GM23338 (cell line): ENCODE measurements at regions not wholly inside any gene's neighbourhood (a gene's known extent, or its start where the extent isn't known, plus 50 kb on each side); places are given as distances from the start of the nearest gene placed in this dataset.

Experiments used
- ATAC-seq: fragments of 200-7000 bp; cut with Tn5 transposase; 3 replicates; pipeline ENCODE4 v1.9.1; 2020
- DNase-seq: peaks from one replicate; pipeline ENCODE4 v3.0.0-alpha.2; 2015; ENCODE audit warnings: low spot score
- H2AFZ ChIP-seq: fragments of 200-600 bp; sonication (generic); 2 replicates; pipeline ENCODE4 v1.8.0; 2016; ENCODE audit warnings: antibody characterized with exemption, mild to moderate bottlenecking, moderate library complexity
- H3F3A ChIP-seq: fragments of 200-600 bp; sonication (generic); replicated peaks from 2 replicates; pipeline ENCODE4 v1.8.0; 2017; ENCODE audit warnings: antibody characterized with exemption, mixed run types, low read depth
- H3K27ac ChIP-seq: fragments of 200-600 bp; sonication (generic); 2 replicates; pipeline ENCODE4 v1.6.1; 2016; ENCODE audit warnings: low read depth
- H3K27me3 ChIP-seq: fragments of 200-600 bp; sonication (generic); 2 replicates; pipeline ENCODE4 v1.8.0; 2016; ENCODE audit warnings: mild to moderate bottlenecking, mixed run types, moderate library complexity; ENCODE audit not compliant: insufficient read depth
- H3K36me3 ChIP-seq: fragments of 200-600 bp; sonication (generic); 2 replicates; pipeline ENCODE4 v1.8.0; 2016; ENCODE audit warnings: mild to moderate bottlenecking; ENCODE audit not compliant: insufficient read depth
- H3K4me1 ChIP-seq: fragments of 200-600 bp; sonication (generic); 2 replicates; pipeline ENCODE4 v1.8.0; 2016; ENCODE audit warnings: mild to moderate bottlenecking, moderate library complexity; ENCODE audit not compliant: insufficient read depth
- H3K4me2 ChIP-seq: fragments of 200-600 bp; sonication (generic); 2 replicates; pipeline ENCODE4 v1.7.1; 2017; ENCODE audit warnings: mixed run types
- H3K4me3 ChIP-seq: fragments of 200-600 bp; sonication (generic); 2 replicates; pipeline ENCODE4 v1.6.1; 2016; ENCODE audit warnings: mixed run types
- H3K79me2 ChIP-seq: fragments of 200-600 bp; sonication (generic); replicated peaks from 2 replicates; pipeline ENCODE4 v1.8.0; 2017; ENCODE audit warnings: mild to moderate bottlenecking; ENCODE audit not compliant: insufficient read depth
- H3K9me2 ChIP-seq: fragments of 200-600 bp; sonication (generic); 2 replicates; pipeline ENCODE4 v1.8.0; 2017; ENCODE audit not compliant: insufficient read depth
- H4K20me1 ChIP-seq: fragments of 200-600 bp; sonication (generic); replicated peaks from 2 replicates; pipeline ENCODE4 v1.8.0; 2017; ENCODE audit warnings: mild to moderate bottlenecking; ENCODE audit not compliant: insufficient read depth
- H3K27ac Mint-ChIP-seq: 2 replicates; pipeline ENCODE4 v1.8.0; 2020; ENCODE audit warnings: inconsistent platforms, mild to moderate bottlenecking, moderate library complexity, mixed read lengths
- H3K27me3 Mint-ChIP-seq: 3 replicates; pipeline ENCODE4 v1.8.0; 2022; ENCODE audit warnings: low read depth, mild to moderate bottlenecking, moderate library complexity, mixed read lengths, inconsistent platforms; ENCODE audit not compliant: insufficient read depth, poor library complexity
- H3K36me3 Mint-ChIP-seq: 3 replicates; pipeline ENCODE4 v1.8.0; 2021; ENCODE audit warnings: low read depth, mild to moderate bottlenecking, inconsistent platforms, moderate library complexity, mixed read lengths
- H3K4me1 Mint-ChIP-seq: 3 replicates; pipeline ENCODE4 v1.8.0; 2020; ENCODE audit warnings: mild to moderate bottlenecking, inconsistent platforms, mixed read lengths
- H3K4me3 Mint-ChIP-seq: 3 replicates; pipeline ENCODE4 v1.8.0; 2021; ENCODE audit warnings: moderate library complexity, mild to moderate bottlenecking, inconsistent platforms, mixed read lengths
- H3K9me3 Mint-ChIP-seq: 3 replicates; pipeline ENCODE4 v1.8.0; 2020; ENCODE audit warnings: moderate library complexity, mild to moderate bottlenecking, inconsistent platforms, mixed read lengths
- CREB1 ChIP-seq: fragments of 250-450 bp; sonication (Bioruptor Pico); IDR thresholded peaks from 2 replicates; pipeline ENCODE4 v1.5.0; 2020; ENCODE audit warnings: low read depth, mild to moderate bottlenecking, moderate library complexity
- EZH2 ChIP-seq: fragments of 200-600 bp; sonication (generic); IDR thresholded peaks from one replicate; pipeline ENCODE4 v1.8.0; 2017; ENCODE audit warnings: antibody characterized with exemption, mild to moderate bottlenecking, low read depth; ENCODE audit not compliant: unreplicated experiment
- EZH2phosphoT487 ChIP-seq: fragments of 200-600 bp; sonication (generic); IDR thresholded peaks from one replicate; pipeline ENCODE4 v1.8.1; 2018; ENCODE audit warnings: antibody characterized with exemption; ENCODE audit not compliant: unreplicated experiment
- JUNB ChIP-seq: IDR thresholded peaks from one replicate; pipeline ENCODE4 v1.6.1; 2016; ENCODE audit warnings: antibody characterized with exemption; ENCODE audit not compliant: unreplicated experiment
- NANOG ChIP-seq: IDR thresholded peaks from 2 replicates; pipeline ENCODE4 v1.6.1; 2016; ENCODE audit warnings: antibody characterized with exemption, borderline replicate concordance
- POLR2AphosphoS5 ChIP-seq: IDR thresholded peaks from 2 replicates; pipeline ENCODE4 v1.6.1; 2016; ENCODE audit warnings: antibody characterized with exemption, low read depth
- REST ChIP-seq: IDR thresholded peaks from one replicate; pipeline ENCODE4 v1.6.1; 2018; ENCODE audit warnings: antibody characterized with exemption; ENCODE audit not compliant: unreplicated experiment
- STAT1 ChIP-seq: IDR thresholded peaks from one replicate; pipeline ENCODE4 v1.6.1; 2016; ENCODE audit warnings: antibody characterized with exemption; ENCODE audit not compliant: unreplicated experiment
- ZNF114 ChIP-seq: fragments of 250-450 bp; sonication (Bioruptor Pico); IDR thresholded peaks from 2 replicates; pipeline ENCODE4 v1.5.0; 2020; ENCODE audit warnings: mild to moderate bottlenecking, moderate library complexity
- ZNF331 ChIP-seq: fragments of 250-450 bp; sonication (Bioruptor Pico); IDR thresholded peaks from 2 replicates; pipeline ENCODE4 v1.5.0; 2020; ENCODE audit warnings: low read depth, mild to moderate bottlenecking, moderate library complexity
- ZNF462 ChIP-seq: fragments of 250-450 bp; sonication (Bioruptor Pico); IDR thresholded peaks from 2 replicates; pipeline ENCODE4 v1.5.0; 2020; ENCODE audit warnings: mild to moderate bottlenecking, moderate library complexity

GRCh38 chr5:25851301-25851700 lies 1187.1 kb downstream of the CDH9 start (continued):
- TF ChIP-seq ZNF462 (CRISPR knock-in tag) = no peak
- no peak for TF ChIP-seq ZNF331 (CRISPR knock-in tag)
- TF ChIP-seq JUNB = no peak
- TF ChIP-seq STAT1 = no peak
- no peak for TF ChIP-seq EZH2phosphoT487
- TF ChIP-seq CREB1 (CRISPR knock-in tag) = no peak

GRCh38 chr5:25850581-25850980 lies 1187.8 kb downstream of the CDH9 start:
- Mint-ChIP-seq H3K4me1 (no peaks in the 10 kb centered on the region), H3K27ac (no peak overlapping the region)
- DNase-seq = peak; percentile 55
- TF ChIP-seq ZNF114 (CRISPR knock-in tag) (no peak), EZH2 (no peak), POLR2AphosphoS5 (no peak), NANOG (no peak), REST (no peak), EZH2phosphoT487 (no peak), JUNB (no peak), STAT1 (no peak), ZNF331 (CRISPR knock-in tag) (no peak)

More at GRCh38 chr5:25850581-25850980, 1187.8 kb downstream of the CDH9 start:
- Histone ChIP-seq H3K9me2 (no peaks in the 10 kb centered on the region; the same call in 1 of the 2 replicates), H3K4me3 (no peak overlapping the region), H3K4me2 (no peak overlapping the region), H3K36me3 (no peaks in the 10 kb centered on the region), H3K27ac (no peak overlapping the region), H3K79me2 (no peaks in the 10 kb centered on the region), H3K4me1 (no peaks in the 10 kb centered on the region), H3F3A (no peaks in the 10 kb centered on the region), H4K20me1 (no peaks in the 10 kb centered on the region), H2AFZ (no peak overlapping the region), H3K27me3 (no peaks in the 10 kb centered on the region)
- peaks cover 2% of the 10 kb centered on the region; the same call in 1 of the 3 replicates for H3K9me3 Mint-ChIP-seq
- H3K36me3 Mint-ChIP-seq = no peaks in the 10 kb centered on the region
- H3K27me3 Mint-ChIP-seq = no peaks in the 10 kb centered on the region
- peak; percentile 62 for ATAC-seq
- H3K4me3 Mint-ChIP-seq = no peak overlapping the region
